NCI-H146 treated with DMSO at 0.1 percent for 48 hours (cell line): ENCODE measurements at regions not wholly inside any gene's neighbourhood (a gene's known extent, or its start where the extent isn't known, plus 50 kb on each side); places are given as distances from the start of the nearest gene placed in this dataset.
"Not testable (repeated sequence)": the region's sequence is repeated elsewhere in the genome, so short reads cannot be mapped to it uniquely, and the experiment has no call there.

Experiments
- DNase-seq: peaks from one replicate; lab custom pipeline; 2025; ENCODE audit not compliant: unreplicated experiment; lab: John Stamatoyannopoulos, UW

DNA sequence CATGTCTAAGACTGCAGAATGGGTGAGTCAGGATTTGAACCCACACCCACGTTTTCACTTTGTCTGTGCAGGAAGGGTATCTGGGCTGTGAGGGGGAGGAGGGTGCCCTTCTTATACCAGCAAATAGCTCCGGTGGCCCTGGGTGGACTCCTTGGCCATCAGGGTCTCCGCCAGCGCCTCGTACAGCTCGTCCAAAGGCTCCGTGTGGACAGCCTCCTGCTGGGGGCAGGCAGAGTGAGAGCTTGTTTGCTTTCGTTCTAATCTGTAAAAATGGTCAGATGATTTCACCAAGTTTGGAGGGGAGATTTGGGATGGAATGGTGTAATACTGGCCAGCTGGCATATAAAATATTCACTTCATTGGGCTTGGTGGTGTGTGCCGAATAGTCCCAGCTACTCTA, 111.7 kb upstream of the CCZ1B start:
- not testable (repeated sequence) for DNase-seq

DNA sequence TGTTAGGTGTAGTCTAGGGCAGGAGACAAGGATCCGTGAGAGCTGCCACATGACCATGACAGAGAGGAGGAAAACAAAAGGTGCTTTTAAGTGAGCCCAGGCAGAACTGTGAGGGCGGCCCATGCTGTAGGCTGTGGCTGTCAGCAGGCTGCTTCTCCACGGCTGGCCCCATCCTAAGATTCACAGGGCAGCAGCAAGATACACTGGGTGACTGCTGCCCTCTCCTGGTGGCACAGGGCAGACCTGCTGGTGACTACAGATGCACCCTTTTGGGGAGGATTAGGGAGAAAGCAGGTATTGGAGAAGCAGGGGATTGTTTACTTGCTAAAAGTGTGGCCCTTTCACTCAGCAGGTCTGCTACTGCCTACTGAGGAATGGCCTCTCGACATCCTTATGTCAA, 112.2 kb upstream of the CCZ1B start:
- not testable (repeated sequence) for DNase-seq

DNA sequence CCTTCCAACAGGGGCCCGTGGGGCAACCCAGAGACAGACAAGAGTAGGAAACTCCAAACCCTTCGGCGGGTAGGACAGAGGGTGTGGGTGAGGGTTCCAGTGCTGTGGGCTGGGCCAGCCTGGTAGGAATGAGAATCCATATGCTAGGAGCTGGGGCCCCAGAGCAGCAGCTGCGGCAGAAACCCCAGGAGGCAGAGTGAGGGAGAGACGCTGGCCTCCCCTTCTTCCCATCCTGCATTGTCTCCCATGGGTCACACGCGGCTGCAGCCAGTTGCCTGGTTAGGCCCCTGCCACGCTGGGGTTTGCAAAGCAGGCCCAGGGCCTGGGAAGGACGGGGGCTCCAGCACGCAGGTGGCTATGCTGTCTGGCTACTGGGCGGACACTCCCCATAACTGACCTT, 113.1 kb upstream of the CCZ1B start:
- DNase-seq = not testable (repeated sequence)

DNA sequence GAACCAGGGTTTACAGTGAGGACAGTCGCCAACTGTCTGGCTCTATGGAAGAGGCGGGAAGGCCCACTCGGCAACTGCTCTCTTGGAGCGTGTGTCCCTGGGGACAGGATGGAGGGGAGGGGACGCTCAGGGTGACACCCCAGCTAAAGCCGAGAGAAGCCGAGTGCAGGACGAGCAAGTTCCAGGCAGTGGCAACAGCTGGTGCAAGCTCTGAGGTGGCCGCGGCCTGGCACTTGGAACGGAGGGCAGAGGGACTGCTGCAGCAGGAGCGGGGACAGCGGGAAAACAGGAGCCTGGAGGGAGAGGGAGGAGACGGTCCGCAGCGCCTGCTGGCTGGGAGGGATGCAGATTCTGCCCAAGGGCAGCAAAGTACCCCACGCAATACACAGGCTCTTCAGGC, 113.8 kb upstream of the CCZ1B start:
- DNase-seq = not testable (repeated sequence)

DNA sequence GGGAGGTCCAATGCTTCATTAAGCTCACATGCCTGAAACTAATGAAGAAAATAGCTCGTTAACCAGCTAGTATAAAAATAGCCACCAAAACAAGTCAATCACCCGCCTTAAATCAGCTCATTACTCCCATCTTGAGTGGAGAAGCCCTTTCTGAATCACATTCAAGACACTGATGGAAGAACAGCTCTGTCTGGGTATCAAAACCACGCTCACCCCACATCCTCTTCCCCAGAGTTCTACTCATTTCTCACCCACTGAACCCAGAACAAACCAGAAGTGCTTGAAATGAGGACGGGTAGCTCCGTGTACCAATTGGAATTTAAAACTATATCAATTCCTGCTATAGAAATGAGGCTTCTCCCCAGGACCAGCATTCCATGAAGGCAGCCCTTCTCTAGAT, 120.8 kb upstream of the CCZ1B start:
- DNase-seq = not testable (repeated sequence)

DNA sequence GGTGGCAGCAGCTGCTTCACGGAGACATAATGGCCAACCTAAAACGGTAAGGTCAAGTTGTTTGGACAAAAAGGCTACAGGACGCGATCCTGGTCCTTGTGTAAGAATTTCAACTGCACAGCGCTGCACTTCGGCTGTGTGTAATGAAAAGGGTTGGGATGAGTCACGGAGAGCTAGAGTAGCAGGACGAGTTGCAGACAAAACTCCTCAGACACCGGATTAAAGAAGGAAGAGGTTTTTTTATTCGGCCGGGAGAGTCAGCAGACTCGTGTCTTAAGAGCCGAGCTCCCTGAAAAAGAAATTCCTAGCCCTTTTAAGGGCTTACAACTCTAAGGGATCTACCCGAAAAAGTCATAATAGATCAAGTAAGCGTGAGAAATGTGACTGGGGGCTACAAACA, 124.2 kb upstream of the CCZ1B start:
- not testable (repeated sequence) for DNase-seq

DNA sequence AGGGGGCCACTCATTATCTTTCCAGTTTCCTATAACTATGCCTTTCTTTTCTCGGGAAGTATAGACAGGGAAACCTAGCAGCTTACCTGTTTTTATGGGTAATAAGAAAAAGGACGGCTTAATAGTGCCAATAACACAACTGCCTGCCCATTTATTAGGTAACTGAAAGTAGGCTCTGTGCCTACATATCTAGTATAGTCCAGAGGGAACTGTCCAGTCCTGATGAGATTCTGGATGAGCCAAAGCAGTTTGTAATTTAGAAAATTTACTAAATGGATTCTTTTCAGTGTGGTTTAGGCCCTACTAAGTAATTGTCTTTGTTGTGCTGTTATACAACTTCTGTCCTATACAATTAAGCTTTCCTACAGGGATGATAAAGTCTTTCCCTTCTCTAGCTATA, 125.5 kb upstream of the CCZ1B start:
- not testable (repeated sequence) for DNase-seq

DNA sequence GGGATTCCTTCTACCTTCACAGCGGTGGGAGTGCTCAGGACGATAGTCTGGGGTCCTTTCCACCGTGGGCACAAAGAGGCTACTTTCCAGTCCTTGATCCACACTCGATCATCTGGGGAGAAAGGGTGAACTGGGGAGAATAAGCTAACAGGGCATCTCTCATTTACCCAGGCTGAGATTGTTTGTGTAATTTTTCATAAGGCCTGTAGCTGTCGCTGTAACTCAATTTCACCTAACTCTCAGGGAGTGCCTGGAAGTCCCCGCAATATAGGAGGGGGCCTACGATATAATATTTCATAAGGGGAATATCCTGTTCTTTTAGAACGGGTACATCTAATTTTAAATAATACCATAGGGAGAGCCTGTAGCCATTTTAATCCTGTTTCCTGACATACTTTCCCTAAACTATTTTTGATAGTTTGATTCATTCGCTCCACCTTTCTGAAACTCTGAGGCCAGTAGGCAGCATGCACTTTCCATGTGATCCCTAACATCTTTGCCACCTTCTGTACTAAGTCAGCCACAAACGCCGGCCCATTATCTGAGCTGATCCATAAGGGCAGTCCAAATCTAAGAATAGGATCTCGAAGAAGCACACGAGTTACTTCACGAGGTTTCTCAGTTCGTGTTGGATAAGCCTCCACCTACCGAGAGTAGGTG, 127.2 kb upstream of the CCZ1B start:
- not testable (repeated sequence) for DNase-seq

DNA sequence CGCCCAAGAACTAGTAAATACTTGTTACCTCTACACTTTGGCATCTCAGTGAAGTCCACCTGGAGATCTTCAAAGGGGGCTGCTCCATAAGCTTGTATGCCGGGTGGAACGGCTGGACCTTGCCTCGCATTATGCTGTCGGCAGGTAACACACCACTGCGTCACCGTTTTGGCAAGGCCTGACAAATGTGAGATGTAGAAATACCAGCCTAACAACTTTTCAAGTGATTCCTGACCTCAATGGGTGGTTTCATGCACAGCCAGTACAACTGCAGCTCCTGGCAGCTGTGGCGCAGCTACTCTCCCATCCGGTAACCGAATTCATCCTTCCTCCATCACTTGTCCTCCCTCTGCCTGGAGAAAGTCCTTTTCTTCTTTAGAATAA, 127.7 kb upstream of the CCZ1B start:
- not testable (repeated sequence) for DNase-seq

DNA sequence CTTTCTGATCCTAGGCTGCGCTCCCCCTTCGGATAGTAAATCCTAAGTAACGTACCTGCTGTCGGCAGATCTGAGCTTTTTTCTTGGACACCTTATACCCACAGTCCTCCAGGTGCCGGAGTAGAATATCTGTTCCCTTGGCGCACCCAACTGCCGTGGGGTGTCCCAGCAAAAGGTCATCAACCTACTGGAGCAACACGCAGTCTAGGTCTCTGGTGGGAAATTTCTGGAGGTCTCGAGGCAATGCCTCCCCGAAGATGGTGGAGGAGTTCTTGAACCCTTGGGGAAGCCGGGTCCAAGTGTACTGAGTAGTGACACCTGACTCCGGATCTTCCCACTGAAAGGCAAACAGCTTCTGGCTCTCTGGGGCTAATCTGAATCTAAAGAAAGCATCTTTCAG, 129.3 kb upstream of the CCZ1B start:
- DNase-seq = not testable (repeated sequence)

DNA sequence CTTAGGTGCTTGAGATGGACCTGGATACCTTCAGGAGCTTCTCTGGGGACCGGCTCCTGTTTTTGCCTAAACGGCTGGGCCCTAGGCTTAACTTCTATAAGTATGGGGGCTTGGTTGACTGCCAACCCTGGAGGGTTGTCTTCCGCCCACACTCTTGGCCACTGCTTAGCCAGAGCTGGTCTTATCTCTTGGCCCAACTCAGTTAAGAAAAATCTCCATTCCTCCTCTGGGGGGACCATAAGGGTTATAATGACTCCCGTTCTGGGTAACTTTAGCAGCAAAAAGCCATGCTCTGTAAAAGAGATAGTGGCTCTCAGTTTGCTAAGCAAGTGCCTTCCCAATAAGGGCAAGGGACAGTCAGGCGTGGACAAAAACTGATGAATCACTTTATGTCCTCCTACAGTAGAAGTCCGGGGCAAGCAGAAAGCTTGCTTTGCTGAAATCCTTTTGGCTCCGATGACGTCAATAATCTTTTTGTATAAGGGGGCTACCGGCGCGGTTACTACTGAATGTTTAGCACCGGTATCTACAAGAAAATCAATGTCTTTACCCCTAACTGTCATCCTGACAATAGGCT, 130.0 kb upstream of the CCZ1B start:
- not testable (repeated sequence) for DNase-seq

DNA sequence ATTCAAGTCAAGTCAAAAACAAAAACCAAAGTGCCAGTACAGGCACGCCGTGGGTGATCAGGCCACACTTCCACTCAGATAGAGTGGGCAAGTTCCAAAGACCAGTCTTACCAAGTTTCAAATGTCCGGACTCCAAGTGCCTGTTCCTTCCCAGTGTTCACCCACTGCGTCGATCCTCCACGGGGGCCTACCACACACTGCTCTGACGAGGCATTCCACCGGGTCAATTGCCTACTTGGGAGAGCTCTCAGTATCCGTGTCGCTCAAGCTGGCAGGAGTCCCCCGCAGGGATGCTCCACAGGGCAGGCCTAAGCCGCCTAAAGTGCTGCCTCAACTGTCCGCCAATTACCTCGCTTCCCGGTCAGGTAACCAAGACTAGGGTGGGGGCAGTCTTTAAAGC, 132.3 kb upstream of the CCZ1B start:
- DNase-seq = not testable (repeated sequence)

DNA sequence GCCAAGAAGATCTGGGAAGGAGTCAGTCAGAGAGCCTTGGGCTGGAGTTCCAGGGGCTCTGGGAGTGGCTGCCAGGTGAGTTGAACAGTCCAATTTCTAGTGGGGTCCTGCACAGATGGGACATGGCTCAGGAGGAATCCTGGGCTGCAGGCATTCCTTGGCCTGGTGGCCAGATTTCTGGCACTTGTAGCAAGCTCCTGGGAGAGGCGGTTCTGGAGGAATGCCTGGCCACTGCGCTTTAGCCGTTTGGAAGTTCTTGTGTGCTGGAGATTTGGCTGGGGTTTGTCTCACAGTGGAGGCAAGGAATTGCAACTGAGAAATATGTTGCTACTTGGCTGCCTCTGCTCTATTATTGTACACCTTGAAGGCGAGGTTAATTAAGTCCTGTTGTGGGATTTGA, 133.9 kb upstream of the CCZ1B start:
- DNase-seq = not testable (repeated sequence)

DNA sequence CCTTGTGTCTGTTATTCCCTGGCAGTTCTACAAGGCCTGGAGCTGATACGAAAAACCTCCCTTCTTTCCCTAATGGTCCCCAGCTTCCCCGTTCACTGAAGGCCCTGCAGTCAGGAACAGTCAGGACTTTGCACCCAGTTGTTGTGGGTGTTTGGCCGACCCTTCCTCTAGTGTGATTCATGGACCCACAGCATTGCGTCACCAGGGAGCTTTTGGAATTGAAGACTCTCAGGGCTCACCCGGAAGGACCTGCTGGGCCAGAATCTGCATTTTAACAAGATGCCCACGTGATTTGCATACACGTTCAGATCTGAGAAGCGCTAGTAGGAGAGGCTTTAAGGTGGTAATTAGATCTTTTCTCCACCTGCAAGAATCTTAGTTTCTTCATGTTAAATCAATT, 136.8 kb upstream of the CCZ1B start:
- not testable (repeated sequence) for DNase-seq

DNA sequence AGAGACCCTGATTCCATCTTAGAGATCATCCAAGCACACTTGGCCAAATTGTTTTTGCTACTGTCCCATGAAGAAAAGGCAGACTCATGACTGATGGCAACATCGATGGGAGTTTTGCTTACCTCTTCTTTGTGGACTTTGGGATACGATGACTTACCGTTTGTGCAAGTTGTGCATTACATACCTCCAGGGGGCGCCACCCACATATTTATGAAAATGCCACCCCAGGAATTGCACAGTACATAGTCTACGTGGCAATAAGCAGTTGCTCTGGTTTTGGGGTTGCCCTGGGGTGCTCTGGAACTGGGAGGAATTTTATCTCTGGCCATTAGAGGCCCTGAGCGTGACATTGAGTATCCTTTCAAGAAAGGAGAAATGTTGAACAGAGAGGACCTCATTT, 139.0 kb upstream of the CCZ1B start:
- not testable (repeated sequence) for DNase-seq

DNA sequence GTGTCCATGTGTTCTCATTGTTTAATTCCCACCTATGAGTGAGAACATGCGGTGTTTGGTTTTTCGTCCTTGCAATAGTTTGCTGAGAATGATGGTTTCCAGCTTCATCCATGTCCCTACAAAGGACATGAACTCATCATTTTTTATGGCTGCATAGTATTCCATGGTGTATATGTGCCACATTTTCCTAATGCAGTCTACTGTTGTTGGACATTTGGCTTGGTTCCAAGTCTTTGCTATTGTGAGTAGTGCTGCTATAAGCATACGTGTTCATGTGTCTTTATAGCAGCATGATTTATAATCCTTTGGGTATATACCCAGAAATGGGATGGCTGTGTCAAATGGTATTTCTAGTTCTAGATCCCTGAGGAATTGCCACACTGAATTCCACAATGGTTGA, 144.1 kb upstream of the CCZ1B start:
- DNase-seq = not testable (repeated sequence)

DNA sequence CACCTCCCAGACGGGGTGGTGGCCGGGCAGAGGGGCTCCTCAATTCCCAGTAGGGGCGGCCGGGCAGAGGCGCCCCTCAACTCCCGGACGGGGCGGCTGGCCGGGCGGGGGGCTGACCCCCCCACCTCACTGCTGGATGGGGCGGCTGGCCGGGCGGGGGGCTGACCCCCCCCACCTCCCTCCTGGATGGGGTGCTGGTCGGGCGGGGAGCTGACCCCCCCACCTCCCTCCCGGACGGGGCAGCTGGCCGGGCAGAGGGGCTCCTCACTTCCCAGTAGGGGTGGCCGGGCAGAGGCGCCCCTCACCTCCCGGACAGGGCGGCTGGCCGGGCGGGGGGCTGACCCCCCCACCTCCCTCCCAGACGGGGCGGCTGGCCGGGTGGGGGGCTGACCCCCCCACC, 148.8 kb upstream of the CCZ1B start:
- not testable (repeated sequence) for DNase-seq

DNA sequence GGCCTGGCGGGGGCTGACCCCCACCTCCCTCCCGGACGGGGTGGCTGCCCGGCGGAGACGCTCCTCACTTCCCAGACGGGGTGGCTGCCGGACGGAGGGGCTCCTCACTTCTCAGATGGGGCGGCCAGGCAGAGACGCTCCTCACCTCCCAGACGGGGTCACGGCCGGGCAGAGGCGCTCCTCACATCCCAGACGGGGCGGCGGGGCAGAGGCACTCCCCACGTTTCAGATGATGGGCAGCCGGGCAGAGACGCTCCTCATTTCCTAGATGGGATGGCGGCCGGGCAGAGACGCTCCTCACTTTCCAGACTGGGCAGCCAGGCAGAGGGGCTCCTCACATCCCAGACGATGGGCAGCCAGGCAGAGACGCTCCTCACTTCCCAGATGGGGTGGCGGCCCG, 149.3 kb upstream of the CCZ1B start:
- DNase-seq = not testable (repeated sequence)

DNA sequence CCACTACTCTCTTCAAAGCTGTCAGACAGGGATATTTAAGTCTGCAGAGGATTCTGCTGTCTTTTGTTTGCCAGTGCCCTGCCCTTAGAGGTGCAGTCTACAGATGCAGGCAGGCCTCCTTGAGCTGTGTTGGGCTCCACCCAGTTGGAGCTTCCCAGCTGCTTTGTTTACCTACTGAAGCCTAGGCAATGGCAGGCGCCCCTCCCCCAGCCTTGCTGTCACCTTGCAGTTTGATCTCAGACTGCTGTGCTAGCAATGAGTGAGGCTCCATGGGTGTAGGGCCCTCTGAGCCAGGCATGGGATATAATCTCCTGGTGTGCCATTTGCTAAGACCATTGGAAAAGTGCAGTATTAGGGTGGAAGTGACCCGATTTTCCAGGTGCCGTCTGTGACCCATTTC, 151.3 kb upstream of the CCZ1B start:
- not testable (repeated sequence) for DNase-seq

DNA sequence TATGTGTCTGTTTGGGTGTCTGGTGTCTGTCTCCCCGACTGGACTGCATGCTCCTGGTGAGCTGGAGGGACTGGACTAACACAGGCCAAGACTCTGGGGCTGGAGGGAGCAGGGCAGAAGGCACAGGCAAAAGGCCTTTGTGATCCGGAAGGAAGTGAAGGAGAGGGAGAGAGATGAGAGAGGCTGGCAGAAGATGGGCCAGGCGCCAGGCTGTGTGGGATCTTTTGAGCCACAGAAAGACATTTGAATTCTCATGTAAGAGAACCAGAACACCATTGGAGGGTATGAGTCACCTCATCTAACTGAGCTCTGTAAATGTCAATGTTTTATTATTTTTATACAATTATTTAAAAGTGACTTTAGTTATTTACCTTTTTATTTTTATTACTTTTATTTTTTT, 152.3 kb upstream of the CCZ1B start:
- DNase-seq = not testable (repeated sequence)

DNA sequence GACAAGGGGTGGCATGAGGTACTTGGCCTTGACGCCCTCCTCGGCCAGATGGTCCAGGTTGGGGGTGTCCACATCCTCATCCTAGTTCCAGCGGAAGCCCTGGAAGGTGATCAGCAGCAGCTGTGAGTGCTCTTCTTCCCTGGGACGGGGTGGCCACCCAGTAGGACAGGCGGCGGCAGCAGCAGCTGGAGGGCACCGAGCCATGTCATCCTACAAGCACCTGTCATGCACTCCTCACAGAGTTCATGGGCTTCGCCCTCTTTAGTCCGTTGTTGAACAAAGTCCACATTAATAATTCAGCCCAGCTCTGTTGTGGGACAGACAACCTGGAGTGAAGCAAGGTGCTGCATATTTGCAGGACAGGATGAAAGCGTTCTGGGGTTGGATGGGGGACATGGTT, 153.4 kb upstream of the CCZ1B start:
- not testable (repeated sequence) for DNase-seq

DNA sequence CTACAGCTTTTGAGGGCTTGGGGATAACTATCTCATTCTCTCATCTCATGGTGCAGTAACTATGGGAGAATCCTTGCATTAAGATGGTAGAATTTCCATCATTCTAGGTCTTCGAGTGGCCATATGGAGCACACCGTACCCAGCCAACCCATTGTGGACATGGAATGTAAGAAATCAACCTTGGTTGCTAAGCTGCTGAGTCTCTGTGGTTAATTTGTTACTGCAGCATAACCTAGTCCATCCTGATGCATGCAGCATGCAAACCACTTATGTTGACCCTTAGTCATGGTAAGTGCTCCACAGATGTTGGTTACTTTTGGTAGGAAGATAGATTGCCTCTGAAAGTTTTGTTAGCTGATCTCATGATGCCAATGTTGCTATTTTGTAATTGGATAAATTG, 156.3 kb upstream of the CCZ1B start:
- DNase-seq = not testable (repeated sequence)

DNA sequence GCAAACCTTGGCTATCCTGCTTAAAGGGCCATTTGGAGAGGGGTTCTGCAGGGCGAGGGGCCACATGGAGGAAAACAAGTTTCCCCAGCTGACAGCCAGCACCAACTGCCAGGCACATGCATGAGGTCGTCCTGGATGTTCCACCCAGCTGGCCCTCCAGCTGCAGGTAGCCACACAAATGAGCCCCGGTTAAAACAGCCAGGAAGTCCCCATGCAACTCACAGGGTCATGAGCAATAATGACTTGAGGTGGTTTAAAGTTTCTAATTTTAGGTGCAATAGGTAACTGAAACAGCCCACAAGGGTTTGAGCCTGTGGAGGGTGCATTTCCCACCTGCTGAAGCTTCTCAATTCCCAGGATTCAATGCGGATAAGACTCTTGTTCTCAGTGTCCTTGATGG, 160.8 kb upstream of the CCZ1B start:
- DNase-seq = not testable (repeated sequence)
